ENCODE measurements at regions not wholly inside any gene's neighbourhood (a gene's known extent, or its start where the extent isn't known, plus 50 kb on each side); places are given as distances from the start of the nearest gene placed in this dataset.

- no peak for TF ChIP-seq EZH2 (IDR thresholded peaks at IDR 0.05; ENCODE audit: borderline replicate concordance, low read depth, low read length, severe bottlenecking)
- TF ChIP-seq, protein P1, sequence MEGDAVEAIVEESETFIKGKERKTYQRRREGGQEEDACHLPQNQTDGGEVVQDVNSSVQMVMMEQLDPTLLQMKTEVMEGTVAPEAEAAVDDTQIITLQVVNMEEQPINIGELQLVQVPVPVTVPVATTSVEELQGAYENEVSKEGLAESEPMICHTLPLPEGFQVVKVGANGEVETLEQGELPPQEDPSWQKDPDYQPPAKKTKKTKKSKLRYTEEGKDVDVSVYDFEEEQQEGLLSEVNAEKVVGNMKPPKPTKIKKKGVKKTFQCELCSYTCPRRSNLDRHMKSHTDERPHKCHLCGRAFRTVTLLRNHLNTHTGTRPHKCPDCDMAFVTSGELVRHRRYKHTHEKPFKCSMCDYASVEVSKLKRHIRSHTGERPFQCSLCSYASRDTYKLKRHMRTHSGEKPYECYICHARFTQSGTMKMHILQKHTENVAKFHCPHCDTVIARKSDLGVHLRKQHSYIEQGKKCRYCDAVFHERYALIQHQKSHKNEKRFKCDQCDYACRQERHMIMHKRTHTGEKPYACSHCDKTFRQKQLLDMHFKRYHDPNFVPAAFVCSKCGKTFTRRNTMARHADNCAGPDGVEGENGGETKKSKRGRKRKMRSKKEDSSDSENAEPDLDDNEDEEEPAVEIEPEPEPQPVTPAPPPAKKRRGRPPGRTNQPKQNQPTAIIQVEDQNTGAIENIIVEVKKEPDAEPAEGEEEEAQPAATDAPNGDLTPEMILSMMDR (IDR thresholded peaks at IDR 0.05; ENCODE audit: borderline replicate concordance, extremely low read depth, low read length, poor library complexity, severe bottlenecking): no peak
- Histone ChIP-seq H2AFZ (ENCODE audit: low read depth, low read length) (no peak overlapping the region), H3K27ac (ENCODE audit: low read length) (no peak overlapping the region)
These were observed 521.2 kb upstream of the NBEA start for GRCh38 chr13:34420702-34421346.

DNA sequence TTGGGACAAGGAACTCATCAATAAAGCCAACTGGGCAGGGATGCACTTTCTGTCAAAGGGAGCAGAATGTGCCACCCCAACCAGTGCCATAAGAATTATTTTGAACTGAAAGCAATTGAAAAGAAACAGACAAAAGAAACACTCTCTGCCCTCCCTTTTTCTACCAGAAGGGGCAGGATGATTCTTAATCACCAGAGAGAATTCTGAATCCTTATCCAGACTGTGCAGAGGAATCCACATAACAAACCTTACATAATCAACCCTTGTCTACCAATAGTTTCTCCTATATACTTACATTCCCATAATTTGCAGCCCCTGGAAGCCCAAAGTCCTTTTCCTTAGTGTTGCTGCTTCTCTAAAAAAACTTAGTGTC is 520.7 kb upstream of the NBEA start:
- H2AFZ ChIP-seq (ENCODE audit: low read depth, low read length): no peak overlapping the region

More at GRCh38 chr13:34420702-34421346, 521.2 kb upstream of the NBEA start:
- H3K4me3 ChIP-seq (ENCODE audit: low read depth in 1 of 2, low read length in 2 of 2): no peak overlapping the region
- DNase-seq (no peak), ATAC-seq (ENCODE audit: insufficient read depth, low read depth) (no peak)
- H3K27me3 ChIP-seq (ENCODE audit: insufficient read depth, low read length, poor library complexity): no peaks in the 10 kb centered on the region
- no peaks in the 10 kb centered on the region for H3K9me3 ChIP-seq (ENCODE audit: insufficient read depth, low read length, severe bottlenecking)
- H3K4me2 ChIP-seq (ENCODE audit: insufficient read depth, low read length): no peak overlapping the region
- H3K4me1 ChIP-seq (ENCODE audit: insufficient read depth, low read length): no peaks in the 10 kb centered on the region
- H4K20me1 ChIP-seq (ENCODE audit: insufficient read depth, low read length): no peaks in the 10 kb centered on the region
- H3K36me3 ChIP-seq (ENCODE audit: insufficient read depth, low read length): no peaks in the 10 kb centered on the region
- H3K79me2 ChIP-seq (ENCODE audit: insufficient read depth, low read length): no peaks in the 10 kb centered on the region
- no peak overlapping the region for H3K9ac ChIP-seq (ENCODE audit: low read depth, low read length)

DNA sequence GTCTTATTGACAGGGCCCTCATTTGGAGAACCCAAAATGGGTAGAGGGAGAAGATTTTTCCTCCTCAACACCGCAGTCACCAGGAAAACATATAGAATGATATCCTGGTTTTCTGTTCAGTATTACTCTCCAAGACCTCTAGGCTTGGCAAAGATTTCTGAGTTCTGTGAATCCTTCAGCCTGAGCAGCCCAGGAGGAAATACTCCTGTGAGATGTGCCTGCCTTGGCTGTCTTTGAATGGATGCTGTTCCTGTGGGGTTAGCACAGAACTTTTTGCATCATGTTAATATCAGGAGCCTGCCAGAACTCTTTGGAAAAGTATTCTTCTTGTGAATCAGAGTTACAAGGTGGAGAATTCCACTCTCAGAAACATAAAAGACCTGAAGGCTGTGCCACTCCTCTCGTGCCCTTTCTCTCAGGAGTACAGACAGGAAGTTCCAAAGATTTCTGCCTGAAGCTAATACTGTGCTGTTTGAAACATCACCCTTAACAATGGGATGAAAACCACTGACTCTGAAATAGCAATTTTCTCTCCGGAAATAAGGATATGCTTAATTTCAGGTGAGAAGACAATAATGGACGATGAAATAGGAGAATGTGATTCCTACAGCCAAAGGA is 520.1 kb upstream of the NBEA start:
- Histone ChIP-seq H2AFZ (ENCODE audit: low read depth, low read length) (no peak overlapping the region), H3K4me1 (ENCODE audit: insufficient read depth, low read length) (no peaks in the 10 kb centered on the region), H4K20me1 (ENCODE audit: insufficient read depth, low read length) (no peaks in the 10 kb centered on the region), H3K4me2 (ENCODE audit: insufficient read depth, low read length) (no peak overlapping the region), H3K9me3 (ENCODE audit: insufficient read depth, low read length, severe bottlenecking) (no peaks in the 10 kb centered on the region), H3K36me3 (ENCODE audit: insufficient read depth, low read length) (no peaks in the 10 kb centered on the region), H3K4me3 (ENCODE audit: low read depth in 1 of 2, low read length in 2 of 2) (no peak overlapping the region), H3K27me3 (ENCODE audit: insufficient read depth, low read length, poor library complexity) (no peaks in the 10 kb centered on the region), H3K9ac (ENCODE audit: low read depth, low read length) (no peak overlapping the region), H3K27ac (ENCODE audit: low read length) (no peak overlapping the region), H3K79me2 (ENCODE audit: insufficient read depth, low read length) (no peaks in the 10 kb centered on the region)
- TF ChIP-seq, protein P1 (IDR thresholded peaks at IDR 0.05; ENCODE audit: borderline replicate concordance, extremely low read depth, low read length, poor library complexity, severe bottlenecking): no peak
- TF ChIP-seq EZH2 (IDR thresholded peaks at IDR 0.05; ENCODE audit: borderline replicate concordance, low read depth, low read length, severe bottlenecking): no peak
- no peak for DNase-seq
- ATAC-seq (ENCODE audit: insufficient read depth, low read depth): no peak

More for the DNA sequence above, 520.7 kb upstream of the NBEA start:
- no peaks in the 10 kb centered on the region for H3K36me3 ChIP-seq (ENCODE audit: insufficient read depth, low read length)
- no peak for TF ChIP-seq EZH2 (IDR thresholded peaks at IDR 0.05; ENCODE audit: borderline replicate concordance, low read depth, low read length, severe bottlenecking)
- TF ChIP-seq, protein P1 (IDR thresholded peaks at IDR 0.05; ENCODE audit: borderline replicate concordance, extremely low read depth, low read length, poor library complexity, severe bottlenecking): no peak
- H3K4me2 ChIP-seq (ENCODE audit: insufficient read depth, low read length): no peak overlapping the region
- no peak overlapping the region for H3K27ac ChIP-seq (ENCODE audit: low read length)
- no peaks in the 10 kb centered on the region for H3K79me2 ChIP-seq (ENCODE audit: insufficient read depth, low read length)
- DNase-seq: no peak
- ATAC-seq (ENCODE audit: insufficient read depth, low read depth): no peak
- H4K20me1 ChIP-seq (ENCODE audit: insufficient read depth, low read length): no peaks in the 10 kb centered on the region
- H3K4me1 ChIP-seq (ENCODE audit: insufficient read depth, low read length): no peaks in the 10 kb centered on the region
- H3K4me3 ChIP-seq (ENCODE audit: low read depth in 1 of 2, low read length in 2 of 2): no peak overlapping the region
- no peaks in the 10 kb centered on the region for H3K27me3 ChIP-seq (ENCODE audit: insufficient read depth, low read length, poor library complexity)
- H3K9me3 ChIP-seq (ENCODE audit: insufficient read depth, low read length, severe bottlenecking): no peaks in the 10 kb centered on the region
- no peak overlapping the region for H3K9ac ChIP-seq (ENCODE audit: low read depth, low read length)

Data from DND-41 (cell line).